GM12872 (cell line): ENCODE measurements at regions not wholly inside any gene's neighbourhood (a gene's known extent, or its start where the extent isn't known, plus 50 kb on each side); places are given as distances from the start of the nearest gene placed in this dataset.

ENCODE experiments used
- TF ChIP-seq, protein P1 (sequence below): IDR thresholded peaks from 3 replicates; pipeline ENCODE4 v1.5.1; 2011; ENCODE audit warnings: low read depth, mild to moderate bottlenecking, low read length, moderate library complexity; ENCODE audit not compliant: insufficient read depth

DNA sequence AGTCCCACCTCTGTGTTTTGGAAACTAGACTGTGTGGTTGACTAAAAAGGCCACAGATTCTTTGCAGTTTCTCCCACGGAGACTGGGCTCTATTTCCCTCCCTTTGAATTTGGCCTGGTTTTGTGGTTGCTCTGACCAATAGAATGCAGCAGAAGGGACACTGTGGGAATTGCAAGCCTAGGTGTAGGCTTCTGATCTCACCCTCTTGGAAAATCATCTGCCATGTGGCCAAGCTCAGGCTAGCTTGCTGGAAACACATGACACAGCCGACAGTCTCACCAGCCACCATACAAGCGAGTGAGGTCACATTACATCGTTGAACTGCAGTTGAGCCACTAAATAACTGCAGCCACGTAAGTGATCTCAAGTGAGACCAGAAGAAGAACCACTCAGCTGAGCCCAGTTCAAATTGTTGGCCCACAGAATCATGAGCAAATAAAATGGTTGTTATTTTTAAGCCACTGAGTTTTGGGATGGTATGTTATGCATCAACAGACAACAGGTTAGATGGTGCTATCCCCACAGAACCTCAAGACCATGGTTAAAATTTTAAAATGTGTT is 319.1 kb upstream of the MEX3C start:
- TF ChIP-seq, protein P1, sequence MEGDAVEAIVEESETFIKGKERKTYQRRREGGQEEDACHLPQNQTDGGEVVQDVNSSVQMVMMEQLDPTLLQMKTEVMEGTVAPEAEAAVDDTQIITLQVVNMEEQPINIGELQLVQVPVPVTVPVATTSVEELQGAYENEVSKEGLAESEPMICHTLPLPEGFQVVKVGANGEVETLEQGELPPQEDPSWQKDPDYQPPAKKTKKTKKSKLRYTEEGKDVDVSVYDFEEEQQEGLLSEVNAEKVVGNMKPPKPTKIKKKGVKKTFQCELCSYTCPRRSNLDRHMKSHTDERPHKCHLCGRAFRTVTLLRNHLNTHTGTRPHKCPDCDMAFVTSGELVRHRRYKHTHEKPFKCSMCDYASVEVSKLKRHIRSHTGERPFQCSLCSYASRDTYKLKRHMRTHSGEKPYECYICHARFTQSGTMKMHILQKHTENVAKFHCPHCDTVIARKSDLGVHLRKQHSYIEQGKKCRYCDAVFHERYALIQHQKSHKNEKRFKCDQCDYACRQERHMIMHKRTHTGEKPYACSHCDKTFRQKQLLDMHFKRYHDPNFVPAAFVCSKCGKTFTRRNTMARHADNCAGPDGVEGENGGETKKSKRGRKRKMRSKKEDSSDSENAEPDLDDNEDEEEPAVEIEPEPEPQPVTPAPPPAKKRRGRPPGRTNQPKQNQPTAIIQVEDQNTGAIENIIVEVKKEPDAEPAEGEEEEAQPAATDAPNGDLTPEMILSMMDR, result no peak

DNA sequence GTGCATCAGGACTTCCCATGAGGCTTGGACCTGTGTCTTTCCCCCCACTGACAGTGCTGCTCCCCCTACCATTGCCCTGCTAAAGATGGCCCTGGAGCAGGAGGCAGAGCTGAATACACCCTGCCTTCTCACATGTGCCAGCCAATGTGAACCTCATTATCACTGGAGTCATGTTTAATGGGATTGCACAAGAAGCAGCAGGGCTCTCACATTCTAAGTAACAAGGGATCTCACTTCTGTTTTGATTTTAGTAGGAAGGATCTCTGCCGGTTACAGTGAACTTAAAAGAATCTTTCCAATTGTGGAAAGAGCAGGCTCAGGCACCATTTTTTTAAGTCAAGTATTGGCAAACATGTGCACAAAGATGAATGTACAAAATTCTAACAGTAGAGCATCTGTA is 322.1 kb upstream of the MEX3C start:
- TF ChIP-seq, protein P1, result no peak

DNA sequence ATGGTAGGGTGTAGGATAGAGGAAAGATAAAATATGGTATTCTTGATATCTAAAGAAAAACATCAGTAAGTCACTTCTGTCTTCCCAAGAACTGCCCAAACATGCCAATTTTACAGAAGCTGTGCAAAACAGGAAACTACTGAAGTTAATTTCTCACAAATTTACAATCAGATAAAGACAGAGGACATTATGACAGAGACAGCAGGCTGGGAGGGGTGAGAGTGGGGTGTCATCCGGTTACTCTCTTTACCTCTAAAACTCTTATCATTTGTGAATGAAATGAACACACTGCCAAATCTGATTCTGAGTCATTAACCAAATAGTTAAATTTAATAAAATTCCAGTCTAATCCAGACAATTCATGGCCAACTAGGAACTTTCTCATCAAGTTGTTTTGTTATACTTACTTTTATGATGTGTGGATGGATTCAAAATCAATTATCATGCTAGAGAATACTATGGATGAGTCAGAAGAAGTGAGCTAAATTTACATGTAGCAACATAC is 323.2 kb upstream of the MEX3C start:
- TF ChIP-seq, protein P1, result no peak

DNA sequence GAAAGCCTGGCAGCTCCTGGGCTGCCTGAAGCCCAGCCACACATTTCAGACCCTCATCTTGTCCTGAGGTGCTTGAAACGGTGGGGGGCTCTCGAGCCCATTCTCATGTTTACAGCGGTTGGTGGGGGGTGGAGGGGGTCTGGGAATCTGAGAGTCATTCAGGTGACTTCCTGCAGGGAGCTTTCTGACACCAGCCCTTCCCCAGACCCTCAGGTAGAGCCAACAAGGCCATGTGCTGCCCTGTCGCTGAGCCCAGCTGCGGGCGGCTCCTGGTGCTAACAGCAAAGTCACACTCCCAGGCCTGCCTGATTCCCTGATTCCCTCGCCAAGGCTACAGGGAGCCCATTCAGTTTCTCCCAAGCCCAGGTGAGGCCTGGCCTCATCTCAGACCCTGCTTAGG is 324.9 kb upstream of the MEX3C start:
- TF ChIP-seq, protein P1, result no peak

DNA sequence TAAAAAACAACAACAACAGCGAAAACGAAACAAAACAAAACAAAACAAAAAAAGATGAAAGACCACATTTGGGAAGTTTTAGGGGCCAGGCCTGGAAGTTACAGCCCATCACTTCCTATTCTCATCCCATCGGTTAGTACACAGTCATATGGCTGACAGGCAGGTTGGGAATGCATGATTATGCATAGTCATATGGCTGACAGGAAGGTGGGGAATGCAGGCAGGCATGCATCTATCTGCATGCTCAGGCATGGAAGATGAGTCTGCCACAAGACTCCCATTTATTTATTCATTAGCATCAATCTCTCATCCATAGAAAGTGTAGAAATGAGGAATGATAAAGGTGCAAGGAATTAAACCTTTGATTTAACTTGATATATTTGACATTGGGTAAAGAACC is 325.3 kb upstream of the MEX3C start:
- TF ChIP-seq, protein P1, result no peak

DNA sequence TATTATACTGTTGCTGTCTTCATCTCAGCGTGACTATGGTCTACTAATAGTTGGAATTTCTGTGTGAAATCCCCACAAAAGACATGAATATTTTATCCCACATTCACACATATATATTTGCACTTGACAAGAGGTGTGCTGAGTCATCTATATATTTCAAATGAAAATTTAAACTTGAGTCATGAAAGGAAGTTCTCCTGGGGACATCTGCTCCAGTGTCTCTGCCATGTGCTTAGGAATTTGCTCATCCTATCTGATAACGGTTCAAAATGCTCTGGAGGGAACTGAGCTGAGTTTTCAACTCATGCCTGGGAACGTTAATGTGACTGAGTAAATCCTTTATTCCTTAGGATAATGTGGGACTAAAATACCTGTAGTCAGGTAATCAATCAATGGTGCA is 326.2 kb upstream of the MEX3C start:
- TF ChIP-seq, protein P1, result no peak

DNA sequence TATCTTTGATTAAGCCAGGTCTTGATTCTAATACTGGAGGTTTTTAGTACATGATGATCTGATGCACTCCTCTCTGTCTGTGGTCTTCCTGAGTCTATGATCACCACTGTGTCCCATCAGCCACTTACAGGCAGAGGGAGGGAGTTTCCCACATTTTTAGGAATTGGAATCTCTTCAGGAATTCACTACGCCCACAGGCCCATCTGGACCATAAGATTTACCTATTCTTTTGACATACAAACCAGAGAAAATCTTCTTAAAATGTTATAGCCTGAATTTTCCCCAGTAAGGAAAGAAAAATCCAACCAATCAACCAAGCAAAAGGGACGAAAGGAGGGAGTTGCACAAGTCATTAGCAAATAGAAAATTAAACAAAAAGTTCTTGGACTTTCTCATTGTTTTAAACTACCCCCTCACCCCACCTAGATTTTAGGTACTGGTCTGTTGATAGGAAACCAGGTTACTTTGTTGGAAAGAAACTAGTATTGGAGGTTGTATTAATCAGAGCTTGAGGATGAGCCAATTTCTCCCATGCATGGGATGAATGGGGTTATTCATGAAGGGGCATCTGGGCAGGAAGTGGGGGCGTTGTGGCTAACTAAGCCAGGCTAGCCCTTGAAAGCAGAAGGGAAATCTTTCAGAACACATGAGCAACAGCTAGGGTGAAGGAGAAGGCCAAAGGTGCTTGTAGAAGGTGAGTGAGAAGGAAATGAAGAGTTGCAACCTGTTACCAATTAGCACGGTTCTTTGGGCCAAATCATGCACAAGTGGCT is 328.2 kb upstream of the MEX3C start:
- TF ChIP-seq, protein P1, result no peak
